CD8-positive, alpha-beta memory T cell (primary cell): ENCODE measurements at regions not wholly inside any gene's neighbourhood (a gene's known extent, or its start where the extent isn't known, plus 50 kb on each side); places are given as distances from the start of the nearest gene placed in this dataset.

Experiments
- CTCF ChIA-PET: fragments of 350-600 bp; sonication (Branson Sonifier 250); formaldehyde crosslinking; loops from one replicate; lab custom pipeline; 2021; ENCODE audit warnings: antibody characterized with exemption; lab: Charles Lee
- POLR2A ChIA-PET: fragments of 350-600 bp; sonication (Branson Sonifier 250); formaldehyde crosslinking; loops from one replicate; lab custom pipeline; 2021; ENCODE audit warnings: antibody characterized with exemption; lab: Charles Lee
- DNase-seq, 5 donors: peaks; one replicate each; pipeline versions ENCODE4 v3.0.0 to v3.0.0-alpha.2; 2020 to 2022; ENCODE audit warnings: mixed read lengths in 1 of 5
- H3K27ac ChIP-seq: one replicate; pipeline ENCODE4 v1.7.0; 2013; ENCODE audit warnings: low read depth, mild to moderate bottlenecking, low read length, moderate library complexity
- H3K27me3 ChIP-seq: 2 replicates; pipeline ENCODE4 v1.7.0; 2013; ENCODE audit warnings: low read length, mild to moderate bottlenecking; ENCODE audit not compliant: insufficient read depth, poor library complexity, severe bottlenecking
- H3K36me3 ChIP-seq: 2 replicates; pipeline ENCODE4 v1.7.0; 2013; ENCODE audit warnings: mild to moderate bottlenecking, low read length, moderate library complexity; ENCODE audit not compliant: insufficient read depth
- H3K4me1 ChIP-seq: 2 replicates; pipeline ENCODE4 v1.7.0; 2013; ENCODE audit warnings: mild to moderate bottlenecking, low read length, moderate library complexity; ENCODE audit not compliant: insufficient read depth
- H3K4me3 ChIP-seq: 2 replicates; pipeline ENCODE4 v1.7.0; 2013; ENCODE audit warnings: mild to moderate bottlenecking, low read length
- H3K9me3 ChIP-seq: 2 replicates; pipeline ENCODE4 v1.7.0; 2013; ENCODE audit warnings: mild to moderate bottlenecking, low read length
- H3K27ac Mint-ChIP-seq, 8 donors: one replicate each; pipeline ENCODE4 v1.8.0; 2020 to 2021; ENCODE audit warnings: mixed read lengths in 8 of 8, mild to moderate bottlenecking in 6 of 8, inconsistent platforms in 3 of 8, moderate library complexity in 3 of 8
- H3K27me3 Mint-ChIP-seq, 2 donors: one replicate each; pipeline ENCODE4 v1.8.0; 2020 to 2021; ENCODE audit warnings: mixed read lengths in 2 of 2, mild to moderate bottlenecking in 1 of 2, moderate library complexity in 1 of 2
- H3K36me3 Mint-ChIP-seq, 3 donors: one replicate each; pipeline ENCODE4 v1.8.0; 2020 to 2021; ENCODE audit warnings: mixed read lengths in 3 of 3, inconsistent platforms in 1 of 3, mild to moderate bottlenecking in 1 of 3
- H3K4me1 Mint-ChIP-seq, 3 donors: one replicate each; pipeline ENCODE4 v1.8.0; 2020 to 2021; ENCODE audit warnings: mixed read lengths in 3 of 3, inconsistent platforms in 1 of 3, mild to moderate bottlenecking in 1 of 3
- H3K4me3 Mint-ChIP-seq, 7 donors: one replicate each; pipeline ENCODE4 v1.8.0; 2020 to 2021; ENCODE audit warnings: mixed read lengths in 7 of 7, mild to moderate bottlenecking in 6 of 7, moderate library complexity in 4 of 7, inconsistent platforms in 2 of 7
- H3K9me3 Mint-ChIP-seq, 5 donors: one replicate each; pipeline ENCODE4 v1.8.0; 2020 to 2022; ENCODE audit warnings: mixed read lengths in 5 of 5, mild to moderate bottlenecking in 3 of 5, moderate library complexity in 2 of 5, inconsistent platforms in 1 of 5

- Histone ChIP-seq H3K36me3 (no peaks in the 10 kb centered on the region), H3K27ac (no peak overlapping the region), H3K4me3 (no peak overlapping the region), H3K4me1 (no peaks in the 10 kb centered on the region), H3K9me3 (no peaks in the 10 kb centered on the region), H3K27me3 (no peaks in the 10 kb centered on the region)
- DNase-seq, result no peak
- peaks cover 3 to 14% of the 10 kb centered on the region in 2 donors for H3K27me3 Mint-ChIP-seq
- H3K9me3 Mint-ChIP-seq, result peaks cover 0 to 6% (median 5%) of the 10 kb centered on the region in 5 donors
- H3K4me1 Mint-ChIP-seq, result no peaks in the 10 kb centered on the region
- H3K36me3 Mint-ChIP-seq, result peaks cover 0 to 2% (median 0%) of the 10 kb centered on the region in 3 donors
- CTCF ChIA-PET, result interaction anchor here (0.6 kb wide), 1 partner anchor 442 kb away, joined by 3 read pairs; no protein-coding TSS in a partner anchor
- POLR2A ChIA-PET, result no interaction called here
- no peak overlapping the region for H3K27ac Mint-ChIP-seq
- no peak overlapping the region for H3K4me3 Mint-ChIP-seq
Measured at GRCh38 chr9:90044710-90045151, 439.9 kb downstream of the GADD45G start.

- POLR2A ChIA-PET, result no interaction called here
- peaks cover 0 to 6% (median 5%) of the 10 kb centered on the region in 5 donors for H3K9me3 Mint-ChIP-seq
- Histone ChIP-seq H3K4me3 (no peak overlapping the region), H3K27ac (no peak overlapping the region), H3K4me1 (no peaks in the 10 kb centered on the region), H3K27me3 (no peaks in the 10 kb centered on the region), H3K9me3 (no peaks in the 10 kb centered on the region), H3K36me3 (no peaks in the 10 kb centered on the region)
- no peak overlapping the region for H3K27ac Mint-ChIP-seq
- DNase-seq, result no peak
- H3K27me3 Mint-ChIP-seq, result peaks cover 2 to 13% of the 10 kb centered on the region in 2 donors
- H3K36me3 Mint-ChIP-seq, result peaks cover 0 to 2% (median 0%) of the 10 kb centered on the region in 3 donors
- H3K4me1 Mint-ChIP-seq, result no peaks in the 10 kb centered on the region
- H3K4me3 Mint-ChIP-seq, result no peak overlapping the region
- CTCF ChIA-PET, result no interaction called here
Measured at GRCh38 chr9:90046317-90046861, 441.6 kb downstream of the GADD45G start.

- H3K27me3 ChIP-seq, result no peaks in the 10 kb centered on the region
- H3K4me3 ChIP-seq, result no peak overlapping the region
- H3K4me1 ChIP-seq, result no peaks in the 10 kb centered on the region
- no peak overlapping the region for H3K4me3 Mint-ChIP-seq
- H3K27ac ChIP-seq, result no peak overlapping the region
- H3K27ac Mint-ChIP-seq, result no peak overlapping the region
- no peaks in the 10 kb centered on the region for H3K9me3 ChIP-seq
- peaks cover 2 to 24% of the 10 kb centered on the region in 2 donors for H3K27me3 Mint-ChIP-seq
- CTCF ChIA-PET, result interaction anchor here (0.7 kb wide), 1 partner anchor 244 kb away, joined by 4 read pairs; no protein-coding TSS in a partner anchor
- peaks cover 0 to 6% (median 5%) of the 10 kb centered on the region in 5 donors for H3K9me3 Mint-ChIP-seq
- no peaks in the 10 kb centered on the region for H3K4me1 Mint-ChIP-seq
- H3K36me3 Mint-ChIP-seq, result peaks cover 0 to 2% (median 0%) of the 10 kb centered on the region in 3 donors
- H3K36me3 ChIP-seq, result no peaks in the 10 kb centered on the region
- no peak for DNase-seq
- POLR2A ChIA-PET, result no interaction called here
Measured at GRCh38 chr9:90047828-90048227, 443.0 kb downstream of the GADD45G start.

- Mint-ChIP-seq H3K4me3 (no peak overlapping the region), H3K36me3 (peaks cover 0 to 2% (median 0%) of the 10 kb centered on the region in 3 donors), H3K9me3 (peaks cover 0 to 7% (median 5%) of the 10 kb centered on the region in 5 donors), H3K27me3 (peaks cover 2 to 54% of the 10 kb centered on the region in 2 donors), H3K27ac (no peak overlapping the region), H3K4me1 (no peaks in the 10 kb centered on the region)
- no peak for DNase-seq
- CTCF ChIA-PET, result no interaction called here
- no peak overlapping the region for H3K4me3 ChIP-seq
- H3K4me1 ChIP-seq, result no peaks in the 10 kb centered on the region
- no peak overlapping the region for H3K27ac ChIP-seq
- POLR2A ChIA-PET, result no interaction called here
- no peaks in the 10 kb centered on the region for H3K9me3 ChIP-seq
- no peaks in the 10 kb centered on the region for H3K36me3 ChIP-seq
- H3K27me3 ChIP-seq, result no peaks in the 10 kb centered on the region
Measured at GRCh38 chr9:90052366-90052765, 447.6 kb downstream of the GADD45G start.

GRCh38 chr9:90053027-90053426 is 448.2 kb downstream of the GADD45G start:
- ChIA-PET CTCF (no interaction called here), POLR2A (no interaction called here)
- Histone ChIP-seq H3K9me3 (no peaks in the 10 kb centered on the region), H3K27ac (no peak overlapping the region), H3K36me3 (no peaks in the 10 kb centered on the region), H3K4me3 (no peak overlapping the region), H3K27me3 (no peaks in the 10 kb centered on the region), H3K4me1 (no peaks in the 10 kb centered on the region)
- no peak for DNase-seq
- Mint-ChIP-seq H3K36me3 (peaks cover 0 to 2% (median 0%) of the 10 kb centered on the region in 3 donors), H3K4me3 (no peak overlapping the region), H3K27ac (no peak overlapping the region), H3K9me3 (peaks cover 0 to 7% (median 5%) of the 10 kb centered on the region in 5 donors), H3K4me1 (no peaks in the 10 kb centered on the region), H3K27me3 (peaks cover 2 to 56% of the 10 kb centered on the region in 2 donors)

GRCh38 chr9:90054810-90055209 is 450.0 kb downstream of the GADD45G start:
- H3K36me3 ChIP-seq, result no peaks in the 10 kb centered on the region
- no peak overlapping the region for H3K27ac ChIP-seq
- no peaks in the 10 kb centered on the region for H3K9me3 ChIP-seq
- no peak for DNase-seq
- no peaks in the 10 kb centered on the region for H3K27me3 ChIP-seq
- H3K4me3 ChIP-seq, result no peak overlapping the region
- Mint-ChIP-seq H3K27me3 (peaks cover 4 to 45% of the 10 kb centered on the region in 2 donors), H3K36me3 (no peaks in the 10 kb centered on the region), H3K4me3 (no peak overlapping the region), H3K9me3 (peaks cover 0 to 4% (median 0%) of the 10 kb centered on the region in 5 donors), H3K27ac (no peak overlapping the region), H3K4me1 (no peaks in the 10 kb centered on the region)
- ChIA-PET CTCF (no interaction called here), POLR2A (no interaction called here)
- no peaks in the 10 kb centered on the region for H3K4me1 ChIP-seq

GRCh38 chr9:90055226-90055625 is 450.4 kb downstream of the GADD45G start:
- H3K36me3 ChIP-seq, result no peaks in the 10 kb centered on the region
- CTCF ChIA-PET, result no interaction called here
- no peak overlapping the region for H3K27ac Mint-ChIP-seq

GRCh38 chr9:90057361-90057760 is 452.5 kb downstream of the GADD45G start:
- H3K36me3 Mint-ChIP-seq, result no peaks in the 10 kb centered on the region
- no peak for DNase-seq
- ChIA-PET POLR2A (no interaction called here), CTCF (no interaction called here)
- H3K36me3 ChIP-seq, result no peaks in the 10 kb centered on the region
- H3K4me3 ChIP-seq, result no peak overlapping the region
- H3K4me1 Mint-ChIP-seq, result no peaks in the 10 kb centered on the region
- H3K9me3 Mint-ChIP-seq, result peaks cover 0 to 4% (median 0%) of the 10 kb centered on the region in 5 donors
- H3K27ac ChIP-seq, result no peak overlapping the region
- peaks cover 4 to 36% of the 10 kb centered on the region in 2 donors for H3K27me3 Mint-ChIP-seq
- H3K9me3 ChIP-seq, result no peaks in the 10 kb centered on the region
- H3K4me3 Mint-ChIP-seq, result no peak overlapping the region
- no peak overlapping the region for H3K27ac Mint-ChIP-seq
- no peaks in the 10 kb centered on the region for H3K4me1 ChIP-seq
- no peaks in the 10 kb centered on the region for H3K27me3 ChIP-seq

More at GRCh38 chr9:90055226-90055625, 450.4 kb downstream of the GADD45G start:
- POLR2A ChIA-PET, result no interaction called here
- no peaks in the 10 kb centered on the region for H3K27me3 ChIP-seq
- no peak overlapping the region for H3K4me3 ChIP-seq
- Mint-ChIP-seq H3K27me3 (peaks cover 4 to 44% of the 10 kb centered on the region in 2 donors), H3K4me3 (no peak overlapping the region), H3K4me1 (no peaks in the 10 kb centered on the region), H3K36me3 (no peaks in the 10 kb centered on the region), H3K9me3 (peaks cover 0 to 4% (median 0%) of the 10 kb centered on the region in 5 donors)
- no peak overlapping the region for H3K27ac ChIP-seq
- no peak for DNase-seq
- H3K9me3 ChIP-seq, result no peaks in the 10 kb centered on the region
- H3K4me1 ChIP-seq, result no peaks in the 10 kb centered on the region
